Activated T-cell treated with anti-CD3 and anti-CD28 coated beads for 4 hours (primary cell): ENCODE measurements at regions not wholly inside any gene's neighbourhood (a gene's known extent, or its start where the extent isn't known, plus 50 kb on each side); places are given as distances from the start of the nearest gene placed in this dataset.

Experiments used
- DNase-seq: peaks from one replicate; pipeline ENCODE4 v3.0.0-alpha.2; 2020

DNA sequence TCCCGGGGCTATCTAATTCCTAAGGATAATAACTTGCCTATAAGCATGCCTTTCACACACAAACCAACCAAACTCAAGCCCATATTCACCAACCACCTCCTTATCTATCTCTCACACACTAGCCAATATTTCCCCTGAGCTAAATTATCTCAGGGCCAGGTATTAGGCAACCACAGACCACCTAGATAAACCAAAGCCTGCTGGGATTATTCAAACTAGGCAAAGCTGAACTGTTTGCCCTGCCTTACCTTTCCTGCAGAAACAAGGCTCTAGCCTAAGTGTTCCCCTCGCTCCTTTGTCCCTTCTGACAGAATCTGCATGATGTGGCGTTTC, 114.7 kb upstream of the EEA1 start:
- DNase-seq = no peak

DNA sequence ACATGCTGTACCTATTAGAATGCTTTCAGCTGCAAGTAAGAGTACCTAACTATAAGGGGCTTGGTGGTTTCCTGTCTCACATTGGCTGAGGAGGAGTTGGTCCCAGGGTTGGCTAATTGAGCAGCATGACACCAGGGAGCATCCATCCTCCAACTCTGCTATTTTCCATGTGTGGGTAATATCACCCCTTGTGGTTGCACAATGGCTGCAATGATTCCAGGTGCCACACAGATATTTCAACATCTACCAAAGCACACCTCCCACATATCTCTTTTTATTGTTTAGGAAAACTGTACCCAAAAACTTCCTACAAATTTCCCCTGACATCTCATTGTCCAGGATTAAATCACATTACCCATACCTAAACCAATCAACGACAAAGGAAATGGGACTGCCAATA, 118.0 kb upstream of the EEA1 start:
- DNase-seq = no peak

DNA sequence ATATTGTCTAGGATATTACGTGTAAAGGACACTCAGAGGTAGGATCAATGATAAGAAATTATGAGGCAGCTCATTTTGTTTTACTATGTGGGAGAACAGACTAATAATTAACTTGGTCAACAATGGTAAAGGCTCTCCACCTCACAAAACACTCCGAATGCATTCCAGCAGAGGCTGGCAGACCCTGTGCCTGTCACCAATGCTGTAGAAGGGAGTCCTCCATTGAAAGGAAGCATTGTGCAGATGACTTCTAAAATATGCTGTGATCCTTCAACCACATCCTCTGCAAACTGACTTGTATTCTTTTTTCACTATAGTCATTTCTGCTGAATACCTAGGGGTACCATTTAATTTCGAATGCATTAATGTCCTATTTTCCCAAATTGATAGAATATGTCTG, 119.6 kb upstream of the EEA1 start:
- no peak for DNase-seq

DNA sequence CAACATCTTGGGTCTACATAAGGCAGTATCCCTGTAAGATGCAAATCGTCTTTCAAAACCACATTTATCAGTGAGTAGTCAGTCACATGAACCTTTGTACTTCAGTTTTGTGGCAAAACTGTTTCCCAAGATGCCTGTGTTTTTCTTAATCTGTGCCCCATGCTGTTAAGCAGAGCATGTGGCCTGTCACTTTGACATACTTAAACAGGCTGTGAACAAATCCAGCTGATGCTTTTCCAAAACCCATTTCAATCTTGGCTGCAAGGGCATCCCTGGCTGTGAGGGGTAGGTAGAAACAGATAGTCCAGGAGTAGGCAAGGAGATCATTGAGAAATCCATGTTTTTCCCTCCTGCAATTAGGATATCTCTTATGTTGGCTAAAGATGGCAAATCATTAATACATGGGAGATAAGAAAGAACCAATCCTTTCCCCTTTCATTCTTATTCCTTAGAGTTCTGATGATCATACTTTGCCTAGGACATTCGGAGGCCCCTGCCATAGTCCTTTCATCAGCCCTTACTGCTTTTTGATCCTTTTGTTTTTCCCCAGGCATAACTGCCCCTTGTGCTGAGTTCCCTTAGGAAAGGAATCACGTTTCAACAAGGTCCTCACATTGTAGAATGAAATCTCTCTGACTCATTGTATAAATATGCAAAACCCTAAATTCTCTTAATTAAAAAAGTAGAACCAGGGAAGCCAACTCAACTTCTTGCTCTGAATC, 121.1 kb upstream of the EEA1 start:
- DNase-seq = no peak

DNA sequence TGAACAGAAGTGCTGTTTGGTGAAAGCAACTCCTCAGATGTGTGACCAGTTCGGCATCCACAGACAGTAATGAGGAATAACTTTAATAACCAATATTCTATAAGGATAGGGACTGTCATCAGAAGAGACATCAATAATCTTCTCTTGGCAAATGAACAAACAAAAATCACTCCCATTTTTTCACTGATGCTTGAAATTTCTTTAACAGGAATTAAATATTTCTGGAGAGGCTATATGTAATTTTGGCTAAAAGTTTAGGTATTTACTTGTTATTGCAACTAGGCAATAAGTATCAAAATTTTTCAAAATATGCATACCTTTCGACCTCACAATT, 121.6 kb upstream of the EEA1 start:
- DNase-seq = no peak

DNA sequence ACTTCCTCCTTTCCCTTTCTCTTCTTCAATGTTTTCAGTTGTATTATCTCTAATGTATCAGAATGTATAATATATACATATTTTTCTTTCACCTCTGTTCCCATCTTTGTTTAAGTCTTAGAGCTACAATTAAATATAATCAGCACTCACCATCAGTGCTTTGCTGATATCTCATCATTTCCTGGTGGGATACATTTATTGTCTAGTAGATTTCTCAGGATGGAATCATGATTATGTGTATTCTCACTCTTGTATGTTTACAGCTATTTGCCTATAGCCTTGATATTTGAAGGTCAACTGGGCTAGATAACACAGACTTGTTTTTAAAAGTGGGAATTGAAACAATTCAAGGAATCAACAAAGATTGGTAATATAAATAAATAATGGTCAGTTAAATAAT, 124.9 kb upstream of the EEA1 start:
- DNase-seq = no peak

DNA sequence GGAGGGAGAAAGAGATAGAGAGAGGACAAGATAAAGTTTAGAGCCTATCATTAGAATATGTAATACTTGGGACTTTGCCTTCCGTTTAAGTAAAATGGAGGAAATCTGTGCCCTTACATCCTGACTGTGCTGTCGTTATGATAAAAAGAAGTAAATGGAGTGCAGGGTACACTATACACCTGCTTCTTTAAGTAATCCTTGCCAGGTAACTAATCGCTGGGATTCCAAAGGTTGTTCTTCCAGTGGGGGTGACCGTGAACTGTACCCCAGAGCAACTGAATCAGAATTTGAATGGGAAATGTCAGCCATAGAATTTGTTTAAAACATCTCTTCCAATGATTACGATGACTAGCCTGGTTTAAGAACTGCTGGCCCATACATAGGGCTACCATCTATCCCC, 126.1 kb upstream of the EEA1 start:
- no peak for DNase-seq

DNA sequence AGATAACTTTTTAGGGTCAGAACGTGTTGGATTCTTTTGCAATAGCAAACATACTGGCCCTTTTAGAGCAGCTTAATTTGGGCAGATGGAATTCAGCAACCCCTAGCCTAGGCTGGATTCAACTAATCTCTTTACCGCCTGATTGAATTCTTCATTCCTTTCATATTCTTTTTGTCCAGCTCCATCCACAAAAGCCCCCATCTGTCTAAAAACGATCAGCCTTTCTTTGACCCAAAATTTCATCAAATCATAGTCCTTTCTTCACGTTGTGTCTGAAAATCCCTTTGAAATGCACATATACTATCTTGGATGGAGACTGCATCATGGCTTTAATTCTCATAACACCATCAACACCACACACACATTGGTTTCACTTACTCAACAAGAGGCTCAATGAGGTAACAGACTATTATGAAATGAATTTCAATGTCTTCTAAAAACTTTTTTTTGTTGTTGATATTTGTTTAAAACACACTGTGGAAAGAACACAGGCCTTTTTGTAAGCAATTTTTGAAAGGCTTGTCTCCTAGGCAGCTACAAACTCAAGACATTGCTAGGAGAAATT, 128.0 kb upstream of the EEA1 start:
- no peak for DNase-seq

DNA sequence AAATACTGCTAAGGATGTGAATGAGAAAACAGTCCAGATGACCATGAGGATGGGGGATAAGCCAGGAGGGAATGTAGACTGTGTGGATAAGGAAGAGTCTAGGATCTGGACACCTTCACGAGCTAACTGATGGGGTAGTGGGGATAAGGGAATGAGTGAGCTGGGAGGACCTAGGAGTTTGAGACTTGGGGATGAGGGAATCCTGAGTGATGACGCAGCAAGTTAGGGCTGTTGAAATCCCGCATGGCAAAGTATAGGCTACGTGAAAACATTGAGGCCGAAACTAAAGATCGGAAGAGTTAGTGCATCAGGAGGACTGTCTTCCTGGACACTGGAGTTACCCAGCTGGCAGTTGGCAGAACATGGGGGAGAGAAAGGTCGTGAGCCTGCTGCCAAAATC, 129.2 kb upstream of the EEA1 start:
- no peak for DNase-seq

DNA sequence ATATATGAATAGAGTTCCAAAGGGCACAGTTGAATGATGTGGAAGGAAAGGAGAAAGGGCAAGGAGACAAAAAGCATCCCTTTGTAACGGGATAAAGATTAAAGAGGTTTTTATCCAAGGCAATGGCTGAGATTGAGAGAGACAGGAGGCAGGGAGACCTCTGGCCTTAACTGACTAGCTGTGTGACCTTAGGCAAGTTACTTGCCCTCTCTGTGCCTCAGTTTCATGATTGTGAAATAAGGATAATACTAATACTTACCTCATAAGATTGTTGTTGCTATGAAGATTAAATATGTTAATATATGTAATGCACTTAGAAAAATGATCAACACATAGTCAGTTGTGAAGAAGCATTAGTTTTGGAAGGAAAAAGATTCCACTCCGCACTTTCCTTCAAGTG, 130.2 kb upstream of the EEA1 start:
- no peak for DNase-seq

DNA sequence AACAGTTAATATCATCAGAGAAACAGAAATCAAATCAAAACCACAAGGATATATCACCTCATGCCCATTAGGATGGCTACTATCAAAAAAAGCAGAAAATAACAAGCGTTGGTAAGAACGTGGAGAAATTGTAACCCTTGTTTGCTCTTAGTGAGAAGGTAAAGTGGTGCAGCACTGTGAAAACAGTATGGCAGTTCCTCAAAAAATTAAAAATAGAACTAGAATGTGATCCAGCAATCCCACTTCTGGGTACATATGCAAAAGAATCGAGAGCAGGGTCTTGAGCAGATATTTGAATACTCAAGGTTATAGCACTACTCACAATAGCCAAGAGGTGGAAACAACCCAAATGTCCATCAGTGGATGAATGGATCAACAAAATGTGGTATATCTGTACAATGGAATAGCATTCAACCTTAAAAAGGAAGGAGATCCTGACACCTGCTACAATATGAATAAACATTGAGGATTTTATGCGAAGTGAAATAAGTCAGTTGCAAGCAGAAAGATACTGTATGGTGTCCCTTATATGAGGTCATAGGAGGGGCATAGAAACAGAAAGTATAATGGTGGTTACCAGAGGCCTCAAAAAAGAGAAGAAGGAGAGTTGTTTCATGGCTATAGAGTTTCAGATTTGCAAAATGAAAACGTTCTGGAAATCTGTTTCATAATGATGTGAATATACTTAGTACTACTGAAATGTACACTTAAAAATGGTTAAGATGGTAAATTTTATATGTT, 131.0 kb upstream of the EEA1 start:
- no peak for DNase-seq

DNA sequence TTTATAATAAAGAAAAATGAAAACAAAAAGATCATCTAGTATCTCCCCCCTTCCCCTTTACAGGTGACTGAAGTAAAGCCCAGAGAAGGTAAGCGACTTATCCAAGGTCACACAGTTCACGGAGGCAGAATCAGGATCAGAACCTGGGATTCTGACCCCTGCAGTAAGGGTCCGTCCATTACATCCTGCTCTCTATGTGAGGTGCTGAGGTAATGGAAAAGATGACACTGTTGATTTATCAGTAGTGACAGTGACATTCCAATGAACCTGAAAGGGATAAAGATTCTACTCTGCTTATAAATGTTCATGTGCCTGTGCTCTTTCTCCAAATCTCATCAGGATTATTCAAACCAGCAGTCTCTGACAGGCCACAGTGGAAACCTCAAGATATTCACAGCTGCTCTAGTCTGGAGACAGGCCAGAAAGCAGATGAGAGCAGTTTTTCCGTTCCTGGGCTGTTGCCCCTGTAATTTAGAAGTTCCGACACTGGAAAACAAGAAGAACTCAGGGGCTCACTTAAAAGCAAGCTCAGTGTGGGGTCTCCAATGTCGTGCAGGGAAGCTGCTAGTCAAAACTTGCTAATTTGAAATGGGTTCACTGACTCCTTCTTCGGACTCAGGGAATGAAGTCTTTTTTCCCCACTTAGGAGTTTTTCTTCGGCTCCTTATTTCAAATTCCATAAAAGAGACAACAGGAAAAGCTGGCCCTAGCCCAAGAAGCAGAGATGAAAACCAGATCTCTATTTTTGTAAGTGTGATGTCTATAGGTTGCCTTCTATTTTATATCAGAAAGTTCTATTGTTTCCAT, 131.8 kb upstream of the EEA1 start:
- DNase-seq = no peak

DNA sequence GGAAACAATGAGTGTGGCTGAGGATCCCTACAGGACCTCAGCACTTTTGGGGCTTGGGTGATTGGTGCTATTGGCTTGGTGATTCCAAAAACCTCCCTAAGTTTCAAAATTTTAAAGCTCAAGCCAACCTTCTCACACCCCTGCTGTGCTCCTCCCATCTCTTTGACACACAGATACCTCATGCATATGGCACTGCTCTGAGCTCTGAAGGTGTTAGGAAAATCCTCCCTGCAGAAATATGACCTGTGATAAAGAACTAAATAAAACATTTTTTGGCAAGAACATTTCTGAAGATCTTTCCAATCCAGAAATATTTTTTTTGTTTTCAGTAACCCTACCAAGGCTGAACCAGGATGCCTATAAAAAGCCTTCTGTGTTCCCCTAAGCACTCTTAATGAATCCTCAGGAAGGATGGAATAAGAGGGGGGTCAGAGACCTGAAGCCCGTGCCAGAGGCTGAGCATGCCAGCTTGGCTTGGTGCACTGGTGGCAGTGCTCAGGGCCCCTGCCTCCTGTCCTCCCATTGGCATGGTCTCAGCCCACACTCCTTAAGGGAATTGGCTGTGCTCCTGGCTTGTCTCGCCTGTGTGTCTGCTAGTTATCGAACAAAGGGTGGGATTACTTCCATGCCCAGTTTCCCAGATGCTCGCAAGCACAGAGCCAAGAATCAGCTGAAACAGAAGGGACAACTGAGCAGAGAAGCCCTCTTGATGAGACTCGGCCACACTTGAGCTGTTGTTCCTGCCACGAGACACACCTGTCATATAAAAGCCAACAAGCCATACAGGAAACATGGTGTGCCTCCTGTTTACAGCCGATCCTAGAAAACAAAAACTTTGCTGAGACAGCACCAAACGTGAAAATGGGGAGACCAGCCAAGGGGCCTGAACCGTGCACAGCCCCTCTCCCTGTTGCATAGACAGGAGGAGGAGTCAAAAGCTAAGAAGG, 132.7 kb upstream of the EEA1 start:
- no peak for DNase-seq

DNA sequence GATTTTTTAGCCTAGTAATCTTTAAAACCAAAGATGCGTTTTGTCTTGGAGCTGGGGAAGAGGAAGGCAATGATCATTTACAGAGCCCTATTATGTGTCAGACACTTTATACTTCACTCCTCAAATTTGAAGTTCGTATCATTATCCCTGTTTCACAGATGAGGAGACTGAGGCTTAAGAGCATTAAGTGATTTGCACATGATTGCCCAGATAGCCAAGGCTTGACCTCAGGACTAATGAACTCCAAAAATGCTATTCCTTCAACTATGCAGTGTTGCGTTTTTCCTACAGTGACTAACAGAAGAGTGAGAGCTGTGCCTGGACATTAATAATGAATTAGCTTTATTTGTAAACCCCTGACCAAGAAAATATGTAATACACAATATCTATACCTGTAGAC, 136.8 kb upstream of the EEA1 start:
- DNase-seq = no peak

DNA sequence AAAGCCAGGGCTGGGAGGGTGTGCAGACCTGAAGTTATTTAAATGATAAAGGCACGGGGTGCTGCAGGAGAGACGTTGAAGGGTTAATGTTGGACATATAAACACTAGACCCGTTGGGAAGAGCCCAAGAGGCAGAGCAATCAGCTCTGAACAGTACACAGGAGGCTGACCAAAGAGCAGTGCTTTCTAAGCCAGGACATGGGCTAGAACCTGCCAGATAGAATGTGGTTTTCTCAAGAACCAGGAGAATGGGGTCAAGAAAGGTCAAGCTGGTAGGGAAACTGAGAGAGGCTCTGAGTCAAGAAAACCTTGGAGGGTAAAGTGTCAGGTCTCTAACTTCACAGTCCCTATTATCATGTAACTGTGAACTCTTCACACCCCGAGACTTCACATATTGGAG, 143.2 kb upstream of the EEA1 start:
- no peak for DNase-seq

DNA sequence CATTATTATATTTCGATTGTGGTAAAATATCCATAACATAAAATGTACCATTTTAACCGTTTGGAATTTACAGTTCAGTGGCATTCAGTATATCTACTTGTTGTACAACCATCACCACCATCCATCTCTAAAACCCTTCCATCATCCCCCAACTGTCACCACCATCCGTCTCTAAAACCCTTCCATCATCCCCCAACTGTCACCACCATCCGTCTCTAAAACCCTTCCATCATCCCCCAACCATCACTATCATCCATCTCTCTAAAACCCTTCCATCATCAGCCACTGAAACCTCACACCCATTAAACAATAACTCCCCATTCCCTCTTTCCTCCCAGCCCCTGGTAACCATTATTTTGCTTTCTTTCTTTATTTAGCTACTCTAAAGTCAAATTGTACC, 144.2 kb upstream of the EEA1 start:
- no peak for DNase-seq

DNA sequence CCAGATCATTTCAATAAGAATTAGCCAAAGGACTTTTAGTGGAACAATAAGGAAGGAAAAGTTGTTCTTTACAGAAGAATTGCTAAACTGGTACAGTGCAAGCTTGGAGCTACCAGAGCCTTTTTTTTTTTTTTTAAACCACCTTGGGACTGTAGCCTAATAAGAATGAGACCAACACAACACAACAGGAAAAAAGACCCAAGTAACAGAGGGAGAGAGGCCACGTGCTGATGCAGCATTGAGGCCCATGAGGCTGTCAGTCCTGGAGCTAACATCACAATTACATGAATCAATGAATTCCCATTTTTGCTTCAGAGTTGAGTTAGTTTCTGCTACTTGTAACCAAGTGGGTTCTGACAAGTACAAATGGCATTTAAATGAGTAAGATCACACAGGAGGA, 149.0 kb upstream of the EEA1 start:
- no peak for DNase-seq

DNA sequence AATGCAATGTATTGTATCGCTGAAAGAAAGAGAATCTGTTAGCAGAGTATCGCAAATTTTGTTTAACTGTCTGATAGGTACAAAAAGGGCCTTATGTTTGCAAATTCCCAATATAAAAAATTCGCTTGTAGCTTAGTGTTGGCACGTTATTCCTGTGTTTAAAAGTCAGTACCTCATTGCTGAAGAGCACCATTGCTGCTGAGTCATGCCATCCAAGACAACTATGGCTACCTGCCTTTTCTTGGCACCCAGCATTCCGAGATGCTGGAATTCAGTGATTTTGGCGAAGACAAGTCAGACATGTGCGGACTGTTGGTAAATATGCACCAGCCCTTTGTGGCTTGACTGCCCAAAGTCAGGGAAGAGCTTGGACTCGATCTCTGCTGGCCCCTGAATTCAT, 149.5 kb upstream of the EEA1 start:
- no peak for DNase-seq

DNA sequence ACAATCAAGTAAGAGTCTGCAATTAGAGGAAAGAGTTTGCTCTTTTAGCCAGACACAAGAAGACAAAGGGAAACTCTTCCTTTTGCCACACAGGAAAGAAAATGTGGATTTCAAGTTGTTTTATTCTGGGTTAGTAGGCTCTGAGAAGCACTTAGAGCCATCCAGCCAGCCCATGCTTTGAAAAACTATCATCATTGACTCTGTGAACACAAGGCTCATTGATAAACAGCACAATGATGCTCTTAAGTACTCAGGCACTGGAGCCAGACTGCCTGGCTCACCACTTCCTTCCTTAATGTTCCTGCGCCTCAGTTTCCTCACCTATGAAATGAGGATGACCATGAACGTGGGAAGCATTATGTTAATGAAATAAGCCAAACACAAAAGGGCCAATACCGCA, 150.2 kb upstream of the EEA1 start:
- DNase-seq = no peak

DNA sequence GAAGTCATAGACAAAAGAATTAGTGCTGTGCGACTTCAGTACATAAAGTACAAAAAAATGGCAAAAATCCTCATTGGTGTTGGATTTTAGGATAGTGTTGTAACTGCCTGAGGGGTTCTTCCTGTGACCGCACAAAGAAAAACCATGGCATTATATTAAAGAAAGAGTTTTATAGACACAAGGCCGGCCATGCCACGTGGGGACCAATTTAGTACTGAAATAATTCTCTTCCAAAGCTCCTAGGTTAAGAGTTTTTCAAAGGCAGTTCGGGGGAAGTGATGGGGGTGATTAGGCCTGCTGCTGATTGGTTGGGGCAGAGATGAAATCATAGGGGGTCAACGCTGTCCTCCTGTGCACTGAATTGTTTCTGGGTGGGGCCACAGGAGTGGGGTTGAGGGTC, 150.9 kb upstream of the EEA1 start:
- no peak for DNase-seq

DNA sequence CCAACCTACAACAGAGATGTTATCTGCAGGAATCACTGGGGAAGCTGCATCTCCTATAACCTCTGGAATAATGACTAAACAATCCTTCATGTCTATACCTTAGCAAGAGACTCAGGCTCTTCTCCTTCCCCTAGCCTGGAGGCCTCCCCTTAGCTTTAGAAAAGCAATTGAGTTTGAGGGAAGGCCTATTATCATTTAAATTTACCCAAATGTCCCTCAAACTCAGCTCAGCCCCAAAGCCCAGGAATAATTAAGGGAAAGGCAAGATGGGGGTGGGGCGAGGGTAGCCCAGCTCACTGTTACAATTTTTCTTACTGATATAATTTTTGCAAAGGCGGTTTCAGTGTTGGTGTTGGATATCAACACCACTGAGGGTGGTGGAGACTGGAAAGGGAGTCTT, 151.4 kb upstream of the EEA1 start:
- no peak for DNase-seq

DNA sequence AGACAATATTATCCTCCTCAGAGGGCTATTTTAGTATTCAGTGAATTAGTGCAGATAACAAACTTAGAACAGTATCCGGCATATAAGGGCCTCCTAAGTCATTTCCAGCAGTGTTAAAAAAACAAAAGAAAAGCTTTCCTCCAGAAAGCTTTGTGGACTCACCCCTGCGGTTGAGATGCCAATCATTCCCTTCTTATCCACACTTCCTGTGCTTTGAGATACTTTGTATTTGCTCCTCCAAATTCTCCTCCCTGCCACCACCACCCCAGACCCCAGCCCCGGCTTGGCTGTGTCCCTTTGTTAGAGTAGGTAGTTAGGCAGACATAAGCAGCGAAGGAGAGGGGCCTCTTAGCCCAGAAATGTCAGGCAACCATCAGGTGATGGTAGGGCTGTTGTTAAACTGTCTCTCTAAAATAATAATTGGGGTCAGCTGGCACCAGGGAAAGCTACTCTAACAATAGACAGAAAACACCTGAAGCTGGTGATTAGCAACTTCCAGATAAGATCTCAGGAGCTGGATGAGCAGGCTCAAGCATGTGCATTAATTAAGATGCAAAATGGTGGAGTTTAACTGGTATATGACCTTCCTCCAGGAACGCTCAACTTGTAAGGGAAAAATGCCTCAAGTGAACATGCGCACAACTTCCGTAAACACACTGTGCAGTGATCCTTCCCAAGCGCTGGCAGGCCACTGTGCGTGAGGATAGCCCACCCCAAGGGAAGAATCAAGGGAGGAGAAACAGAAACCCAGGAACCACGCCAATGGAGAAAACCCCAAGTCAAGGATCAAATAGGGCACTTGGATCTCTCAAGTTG, 152.1 kb upstream of the EEA1 start:
- no peak for DNase-seq
